K562 (cell line): ENCODE measurements at regions not wholly inside any gene's neighbourhood (a gene's known extent, or its start where the extent isn't known, plus 50 kb on each side); places are given as distances from the start of the nearest gene placed in this dataset.

Experiments
- ATAC-seq: fragments of 200-7000 bp; cut with Tn5 transposase; 3 replicates; pipeline ENCODE4 v1.9.1; 2020; ENCODE audit warnings: moderate library complexity
- BruUV-seq: library from RNA; stranded (reverse); fragments of 400-500 nt; replicated peaks from 2 replicates; lab custom pipeline; 2021; lab: Mats Ljungman, UMichigan
- CTCF ChIA-PET: fragments of 300-600 bp; formaldehyde crosslinking; extraction: SDS; loops from one replicate; lab custom pipeline; 2021; ENCODE audit warnings: low intra/inter-chr PET ratio; lab: Yijun Ruan, JAX
- POLR2A ChIA-PET: fragments of 300-600, 350-650 bp; sonication (Branson Sonifier 250); formaldehyde crosslinking; extraction: SDS; loops from one replicate; lab custom pipeline; 2021; ENCODE audit warnings: antibody characterized with exemption, inconsistent platforms; lab: Yijun Ruan, JAX
- DNase-seq, 4 experiments: peaks; one replicate each; pipeline versions ENCODE4 v3.0.0 to v3.0.0-alpha.2; 2011 to 2018; ENCODE audit warnings: low spot score in 3 of 4, mixed read lengths in 3 of 4; ENCODE audit errors: extremely low read depth in 1 of 4
- FAIRE-seq: peaks from 2 replicates; lab custom pipeline; 2011; peaks lifted over from hg19 to GRCh38; lab: Jason Lieb, UNC
- H2AFZ ChIP-seq: 2 replicates; pipeline ENCODE4 v1.6.0; 2011; ENCODE audit warnings: low read depth, low read length, control low read depth, inconsistent platforms
- H3K27ac ChIP-seq: fragments of 200-600 bp; 3 replicates; pipeline ENCODE4 v1.8.0; 2011; ENCODE audit warnings: low read depth, mild to moderate bottlenecking, control low read depth, inconsistent platforms, low read length, moderate library complexity, mixed read lengths; ENCODE audit errors: extremely low read depth
- H3K27me3 ChIP-seq, 2 experiments: fragments of 300-600 bp in 1 of 2; 2 replicates in 1 of 2; 3 replicates in 1 of 2; pipeline versions ENCODE4 v1.6.0 to v1.8.0; 2011; ENCODE audit warnings: inconsistent platforms in 2 of 2, low read length in 2 of 2, mild to moderate bottlenecking in 1 of 2, mixed read lengths in 1 of 2, moderate library complexity in 1 of 2; ENCODE audit not compliant: control insufficient read depth in 2 of 2, insufficient read depth in 2 of 2
- H3K36me3 ChIP-seq: fragments of 300-600 bp; 3 replicates; pipeline ENCODE4 v1.8.0; 2011; ENCODE audit warnings: mild to moderate bottlenecking, low read length, inconsistent platforms; ENCODE audit not compliant: control insufficient read depth, insufficient read depth
- H3K4me1 ChIP-seq, 2 experiments: fragments of 200-600 bp in 1 of 2; replicated peaks in 1 of 2; 2 replicates in 1 of 2; 3 replicates in 1 of 2; pipeline versions ENCODE4 v1.5.1 to v1.8.0; 2011; ENCODE audit warnings: inconsistent platforms in 2 of 2, low read length in 2 of 2, mild to moderate bottlenecking in 1 of 2, mixed read lengths in 1 of 2, moderate library complexity in 1 of 2; ENCODE audit not compliant: control insufficient read depth in 2 of 2, insufficient read depth in 2 of 2
- H3K4me2 ChIP-seq: 2 replicates; pipeline ENCODE4 v1.6.1; 2011; ENCODE audit warnings: low read length, control low read depth, inconsistent platforms, mixed read lengths; ENCODE audit not compliant: insufficient read depth
- H3K4me3 ChIP-seq: fragments of 200-600 bp; sonication (generic), shearing (Covaris generic); 2 replicates; pipeline ENCODE4 v1.5.1; 2016; ENCODE audit warnings: control low read depth, inconsistent platforms
- H3K79me2 ChIP-seq: fragments of 200-600 bp; 3 replicates; pipeline ENCODE4 v1.8.0; 2011; ENCODE audit warnings: low read length, inconsistent platforms; ENCODE audit not compliant: control insufficient read depth, insufficient read depth
- H3K9ac ChIP-seq, 2 experiments: 2 replicates each; pipeline versions ENCODE4 v1.6.0 to v1.6.1; 2011; ENCODE audit warnings: low read depth in 2 of 2, low read length in 2 of 2, control low read depth in 1 of 2, inconsistent platforms in 1 of 2, mild to moderate bottlenecking in 1 of 2, mixed read lengths in 1 of 2; ENCODE audit not compliant: insufficient read depth in 1 of 2
- H3K9me1 ChIP-seq: one replicate; pipeline ENCODE4 v1.6.0; 2011; ENCODE audit warnings: inconsistent platforms, mild to moderate bottlenecking, low read length, moderate library complexity; ENCODE audit not compliant: control insufficient read depth, insufficient read depth
- H3K9me3 ChIP-seq: replicated peaks from 2 replicates; pipeline ENCODE4 v1.5.1; 2011; ENCODE audit warnings: low read depth, low read length, inconsistent platforms; ENCODE audit not compliant: control insufficient read depth, insufficient read depth
- H4K20me1 ChIP-seq: replicated peaks from 2 replicates; pipeline ENCODE4 v1.6.1; 2011; ENCODE audit warnings: low read length, inconsistent platforms, mixed read lengths; ENCODE audit not compliant: control insufficient read depth, insufficient read depth
- CC2D1A ChIP-seq: fragments of 450-650 bp; IDR thresholded peaks from 2 replicates; pipeline ENCODE4 v1.6.1; 2017; ENCODE audit warnings: mild to moderate bottlenecking
- DIDO1 ChIP-seq: fragments of 450-650 bp; IDR thresholded peaks from 2 replicates; pipeline ENCODE4 v1.6.1; 2016; ENCODE audit warnings: low read depth, missing biosample characterization, missing genetic modification characterization
- EGR1 ChIP-seq: fragments of 450-650 bp; conservative IDR thresholded peaks from 2 replicates; pipeline ENCODE4 v1.6.1; 2017; ENCODE audit warnings: mild to moderate bottlenecking
- MEF2A ChIP-seq: IDR thresholded peaks from 2 replicates; pipeline ENCODE4 v1.6.1; 2011; ENCODE audit warnings: low read depth, mild to moderate bottlenecking, low read length, moderate library complexity; ENCODE audit not compliant: control insufficient read depth
- NFE2 ChIP-seq: IDR thresholded peaks from 2 replicates; pipeline ENCODE4 v1.6.1; 2014; ENCODE audit warnings: antibody characterized with exemption, low read depth
- TAL1 ChIP-seq: fragments of 450-650 bp; IDR thresholded peaks from 2 replicates; pipeline ENCODE4 v1.6.1; 2016; ENCODE audit warnings: mild to moderate bottlenecking
- WGBS: fragments of 100-300 bp; shearing (Covaris generic); methylation state at CpG from one replicate; pipeline ENCODE4 v1.1.6; 2016; ENCODE audit warnings: low coverage, mixed read lengths; ENCODE audit not compliant: insufficient coverage; ENCODE audit errors: missing lambda C conversion rate; 5-methylcytosine and 5-hydroxymethylcytosine counted together
- in situ Hi-C: fragments of 300-500 bp; cut with MboI; formaldehyde crosslinking; loops from 4 replicates; pipeline ENCODE4 v1.15.0; 2018; ENCODE audit warnings: inconsistent platforms, mixed read lengths
- intact Hi-C: fragments of 100-400 bp; cut with micrococcal nuclease; formaldehyde crosslinking; loops from 2 replicates; pipeline ENCODE4 v1.14.2; 2022
- TF ChIP-seq, protein P1 (sequence below): sonication (generic); formaldehyde crosslinking; IDR thresholded peaks from 2 replicates; pipeline ENCODE4 v1.8.0; 2022; ENCODE audit warnings: mild to moderate bottlenecking, missing genetic modification reagents
- TF ChIP-seq, protein P2 (sequence below): fragments of 150-350 bp; IDR thresholded peaks from 2 replicates; pipeline ENCODE4 v1.6.1; 2014; ENCODE audit warnings: low read depth, mild to moderate bottlenecking, low read length, borderline replicate concordance

- BruUV-seq, result no TSS peak
- FAIRE-seq, result no peak
- intact Hi-C loops, result no loop called here
- H3K27ac ChIP-seq, result no peak overlapping the region
- ChIA-PET CTCF (no interaction called here), POLR2A (no interaction called here)
- no peak overlapping the region for H3K4me3 ChIP-seq
- no peak overlapping the region for H3K9ac ChIP-seq
- in situ Hi-C loops, result no loop called here
- no peak overlapping the region for H3K4me2 ChIP-seq
- no peaks in the 10 kb centered on the region for H3K9me3 ChIP-seq
- no peak for DNase-seq
- no peaks in the 10 kb centered on the region for H3K79me2 ChIP-seq
- 2% methylated on average over 3 of the region's 3 CpGs for WGBS
- H3K4me1 ChIP-seq, result no peaks in the 10 kb centered on the region
- H3K9me1 ChIP-seq, result no peaks in the 10 kb centered on the region
- no peaks in the 10 kb centered on the region for H3K36me3 ChIP-seq
- no peak overlapping the region for H2AFZ ChIP-seq
- H4K20me1 ChIP-seq, result no peaks in the 10 kb centered on the region
- no peak for TF ChIP-seq TAL1
- no peak for TF ChIP-seq MEF2A
- TF ChIP-seq, protein P1, sequence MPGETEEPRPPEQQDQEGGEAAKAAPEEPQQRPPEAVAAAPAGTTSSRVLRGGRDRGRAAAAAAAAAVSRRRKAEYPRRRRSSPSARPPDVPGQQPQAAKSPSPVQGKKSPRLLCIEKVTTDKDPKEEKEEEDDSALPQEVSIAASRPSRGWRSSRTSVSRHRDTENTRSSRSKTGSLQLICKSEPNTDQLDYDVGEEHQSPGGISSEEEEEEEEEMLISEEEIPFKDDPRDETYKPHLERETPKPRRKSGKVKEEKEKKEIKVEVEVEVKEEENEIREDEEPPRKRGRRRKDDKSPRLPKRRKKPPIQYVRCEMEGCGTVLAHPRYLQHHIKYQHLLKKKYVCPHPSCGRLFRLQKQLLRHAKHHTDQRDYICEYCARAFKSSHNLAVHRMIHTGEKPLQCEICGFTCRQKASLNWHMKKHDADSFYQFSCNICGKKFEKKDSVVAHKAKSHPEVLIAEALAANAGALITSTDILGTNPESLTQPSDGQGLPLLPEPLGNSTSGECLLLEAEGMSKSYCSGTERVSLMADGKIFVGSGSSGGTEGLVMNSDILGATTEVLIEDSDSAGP (CRISPR knock-in tag), result no peak
- TF ChIP-seq DIDO1 (tag), result no peak
- TF ChIP-seq NFE2, result no peak
- no peak for TF ChIP-seq EGR1
- TF ChIP-seq CC2D1A, result no peak
- TF ChIP-seq, protein P2, sequence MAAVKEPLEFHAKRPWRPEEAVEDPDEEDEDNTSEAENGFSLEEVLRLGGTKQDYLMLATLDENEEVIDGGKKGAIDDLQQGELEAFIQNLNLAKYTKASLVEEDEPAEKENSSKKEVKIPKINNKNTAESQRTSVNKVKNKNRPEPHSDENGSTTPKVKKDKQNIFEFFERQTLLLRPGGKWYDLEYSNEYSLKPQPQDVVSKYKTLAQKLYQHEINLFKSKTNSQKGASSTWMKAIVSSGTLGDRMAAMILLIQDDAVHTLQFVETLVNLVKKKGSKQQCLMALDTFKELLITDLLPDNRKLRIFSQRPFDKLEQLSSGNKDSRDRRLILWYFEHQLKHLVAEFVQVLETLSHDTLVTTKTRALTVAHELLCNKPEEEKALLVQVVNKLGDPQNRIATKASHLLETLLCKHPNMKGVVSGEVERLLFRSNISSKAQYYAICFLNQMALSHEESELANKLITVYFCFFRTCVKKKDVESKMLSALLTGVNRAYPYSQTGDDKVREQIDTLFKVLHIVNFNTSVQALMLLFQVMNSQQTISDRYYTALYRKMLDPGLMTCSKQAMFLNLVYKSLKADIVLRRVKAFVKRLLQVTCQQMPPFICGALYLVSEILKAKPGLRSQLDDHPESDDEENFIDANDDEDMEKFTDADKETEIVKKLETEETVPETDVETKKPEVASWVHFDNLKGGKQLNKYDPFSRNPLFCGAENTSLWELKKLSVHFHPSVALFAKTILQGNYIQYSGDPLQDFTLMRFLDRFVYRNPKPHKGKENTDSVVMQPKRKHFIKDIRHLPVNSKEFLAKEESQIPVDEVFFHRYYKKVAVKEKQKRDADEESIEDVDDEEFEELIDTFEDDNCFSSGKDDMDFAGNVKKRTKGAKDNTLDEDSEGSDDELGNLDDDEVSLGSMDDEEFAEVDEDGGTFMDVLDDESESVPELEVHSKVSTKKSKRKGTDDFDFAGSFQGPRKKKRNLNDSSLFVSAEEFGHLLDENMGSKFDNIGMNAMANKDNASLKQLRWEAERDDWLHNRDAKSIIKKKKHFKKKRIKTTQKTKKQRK, result no peak
- ATAC-seq, result no peak
- H3K27me3 ChIP-seq, result no peaks in the 10 kb centered on the region
Observed at GRCh38 chr6:8821981-8822381, 386.6 kb upstream of the SLC35B3 start.
